ENCODE measurements at regions not wholly inside any gene's neighbourhood (a gene's known extent, or its start where the extent isn't known, plus 50 kb on each side); places are given as distances from the start of the nearest gene placed in this dataset.

GRCh38 chr7:27329909-27330308 is 87.3 kb downstream of the EVX1 start:
- TF ChIP-seq CTCF (IDR thresholded peaks at IDR 0.05) (peak in 3 of 7 experiments; percentile 4 to 10 (median 7)), POLR2A (IDR thresholded peaks at IDR 0.05) (no peak)
